Astrocyte (in vitro differentiated cells and primary cell): ENCODE measurements at regions not wholly inside any gene's neighbourhood (a gene's known extent, or its start where the extent isn't known, plus 50 kb on each side); places are given as distances from the start of the nearest gene placed in this dataset.

ENCODE experiments used
- DNase-seq: peaks from one replicate; pipeline ENCODE4 v3.0.0-alpha.2; 2010; ENCODE audit warnings: low read depth
- FAIRE-seq: peaks from 2 replicates; lab custom pipeline; 2011; peaks lifted over from hg19 to GRCh38; lab: Jason Lieb, UNC
- H2AFZ ChIP-seq: 2 replicates; pipeline ENCODE4 v1.6.0; 2012; ENCODE audit warnings: low read depth, low read length, inconsistent platforms
- H3K27ac ChIP-seq: 2 replicates; pipeline ENCODE4 v1.5.1; 2011; ENCODE audit warnings: low read depth, low read length, inconsistent platforms
- H3K27me3 ChIP-seq: 2 replicates; pipeline ENCODE4 v1.6.0; 2011; ENCODE audit warnings: low read length, inconsistent platforms; ENCODE audit not compliant: insufficient read depth
- H3K36me3 ChIP-seq: 2 replicates; pipeline ENCODE4 v1.5.1; 2011; ENCODE audit warnings: low read length, inconsistent platforms; ENCODE audit not compliant: insufficient read depth
- H3K4me1 ChIP-seq: 2 replicates; pipeline ENCODE4 v1.5.1; 2011; ENCODE audit warnings: low read length, inconsistent platforms; ENCODE audit not compliant: insufficient read depth
- H3K4me2 ChIP-seq: 2 replicates; pipeline ENCODE4 v1.6.0; 2012; ENCODE audit warnings: low read length, inconsistent platforms
- H3K4me3 ChIP-seq: 2 replicates; pipeline ENCODE4 v1.5.1; 2011; ENCODE audit warnings: low read depth, mild to moderate bottlenecking, low read length, inconsistent platforms; ENCODE audit not compliant: insufficient read depth
- H3K79me2 ChIP-seq: 2 replicates; pipeline ENCODE4 v1.6.0; 2012; ENCODE audit warnings: mild to moderate bottlenecking, low read length, inconsistent platforms; ENCODE audit not compliant: insufficient read depth
- H3K9ac ChIP-seq: 2 replicates; pipeline ENCODE4 v1.6.0; 2012; ENCODE audit warnings: mild to moderate bottlenecking, low read length, inconsistent platforms
- H3K9me3 ChIP-seq: 2 replicates; pipeline ENCODE4 v1.5.1; 2012; ENCODE audit warnings: low read depth, mild to moderate bottlenecking, low read length, inconsistent platforms; ENCODE audit not compliant: insufficient read depth
- H4K20me1 ChIP-seq: 2 replicates; pipeline ENCODE4 v1.6.0; 2012; ENCODE audit warnings: low read length, inconsistent platforms; ENCODE audit not compliant: insufficient read depth
- H3K27ac Mint-ChIP-seq: one replicate; pipeline ENCODE4 v1.8.0; 2021; ENCODE audit warnings: mild to moderate bottlenecking, mixed read lengths; ENCODE audit not compliant: unreplicated experiment
- H3K27me3 Mint-ChIP-seq: one replicate; pipeline ENCODE4 v1.8.0; 2021; ENCODE audit warnings: low read depth, mixed read lengths; ENCODE audit not compliant: unreplicated experiment
- H3K36me3 Mint-ChIP-seq: one replicate; pipeline ENCODE4 v1.8.0; 2021; ENCODE audit warnings: low read depth, mixed read lengths; ENCODE audit not compliant: unreplicated experiment
- H3K4me1 Mint-ChIP-seq: one replicate; pipeline ENCODE4 v1.8.0; 2021; ENCODE audit warnings: low read depth, mixed read lengths; ENCODE audit not compliant: unreplicated experiment
- H3K4me3 Mint-ChIP-seq: one replicate; pipeline ENCODE4 v1.8.0; 2021; ENCODE audit warnings: mild to moderate bottlenecking, moderate library complexity, mixed read lengths; ENCODE audit not compliant: unreplicated experiment
- H3K9me3 Mint-ChIP-seq: one replicate; pipeline ENCODE4 v1.8.0; 2021; ENCODE audit warnings: mild to moderate bottlenecking, mixed read lengths; ENCODE audit not compliant: unreplicated experiment
- CTCF ChIP-seq: IDR thresholded peaks from 2 replicates; pipeline ENCODE4 v1.5.1; 2011; ENCODE audit warnings: low read depth, mild to moderate bottlenecking, inconsistent platforms, low read length, moderate library complexity; ENCODE audit not compliant: insufficient read depth
- EZH2 ChIP-seq: IDR thresholded peaks from 2 replicates; pipeline ENCODE4 v1.6.1; 2012; ENCODE audit warnings: mild to moderate bottlenecking, low read length, inconsistent platforms; ENCODE audit not compliant: insufficient read depth

- TF ChIP-seq CTCF (no peak), EZH2 (no peak)
- Histone ChIP-seq H2AFZ (no peak overlapping the region), H3K79me2 (no peaks in the 10 kb centered on the region), H4K20me1 (no peaks in the 10 kb centered on the region), H3K9ac (no peak overlapping the region), H3K27me3 (no peaks in the 10 kb centered on the region), H3K36me3 (no peaks in the 10 kb centered on the region), H3K27ac (no peak overlapping the region), H3K9me3 (no peaks in the 10 kb centered on the region), H3K4me2 (no peak overlapping the region), H3K4me3 (no peak overlapping the region), H3K4me1 (no peaks in the 10 kb centered on the region)
- Mint-ChIP-seq H3K27ac (no peak overlapping the region), H3K27me3 (no peaks in the 10 kb centered on the region), H3K4me3 (no peak overlapping the region), H3K4me1 (no peaks in the 10 kb centered on the region), H3K9me3 (peaks cover 2% of the 10 kb centered on the region), H3K36me3 (no peaks in the 10 kb centered on the region)
- no peak for DNase-seq
- no peak for FAIRE-seq
These were observed 889.5 kb downstream of the JRKL start for GRCh38 chr11:97279341-97279740.

GRCh38 chr11:97280347-97280746 is 890.5 kb downstream of the JRKL start:
- FAIRE-seq (no peak), DNase-seq (no peak)
- Histone ChIP-seq H3K4me3 (no peak overlapping the region), H3K36me3 (no peaks in the 10 kb centered on the region), H4K20me1 (no peaks in the 10 kb centered on the region), H3K27me3 (no peaks in the 10 kb centered on the region), H3K4me1 (no peaks in the 10 kb centered on the region), H3K4me2 (no peak overlapping the region), H3K9me3 (no peaks in the 10 kb centered on the region), H2AFZ (no peak overlapping the region), H3K9ac (no peak overlapping the region), H3K79me2 (no peaks in the 10 kb centered on the region), H3K27ac (no peak overlapping the region)
- no peak for TF ChIP-seq EZH2
- TF ChIP-seq CTCF, result no peak
- no peaks in the 10 kb centered on the region for H3K4me1 Mint-ChIP-seq
- no peaks in the 10 kb centered on the region for H3K27me3 Mint-ChIP-seq
- H3K4me3 Mint-ChIP-seq, result no peak overlapping the region
- no peaks in the 10 kb centered on the region for H3K36me3 Mint-ChIP-seq
- no peak overlapping the region for H3K27ac Mint-ChIP-seq
- H3K9me3 Mint-ChIP-seq, result peaks cover under 1% of the 10 kb centered on the region

- H3K27me3 ChIP-seq, result no peaks in the 10 kb centered on the region
- TF ChIP-seq CTCF, result no peak
- TF ChIP-seq EZH2, result no peak
- Mint-ChIP-seq H3K27me3 (no peaks in the 10 kb centered on the region), H3K4me3 (no peak overlapping the region), H3K9me3 (peaks cover 3% of the 10 kb centered on the region), H3K36me3 (no peaks in the 10 kb centered on the region), H3K4me1 (no peaks in the 10 kb centered on the region), H3K27ac (no peak overlapping the region)
- DNase-seq (no peak), FAIRE-seq (no peak)
- H3K9ac ChIP-seq, result no peak overlapping the region
- H3K4me2 ChIP-seq, result no peak overlapping the region
- no peaks in the 10 kb centered on the region for H4K20me1 ChIP-seq
- no peaks in the 10 kb centered on the region for H3K36me3 ChIP-seq
- no peak overlapping the region for H3K4me3 ChIP-seq
- no peak overlapping the region for H2AFZ ChIP-seq
- H3K79me2 ChIP-seq, result no peaks in the 10 kb centered on the region
- H3K4me1 ChIP-seq, result no peaks in the 10 kb centered on the region
- no peak overlapping the region for H3K27ac ChIP-seq
- H3K9me3 ChIP-seq, result no peaks in the 10 kb centered on the region
These were observed 900.0 kb downstream of the JRKL start for GRCh38 chr11:97289823-97290222.
